ENCODE measurements at regions not wholly inside any gene's neighbourhood (a gene's known extent, or its start where the extent isn't known, plus 50 kb on each side); places are given as distances from the start of the nearest gene placed in this dataset.
"Not testable (repeated sequence)": the region's sequence is repeated elsewhere in the genome, so short reads cannot be mapped to it uniquely, and the experiment has no call there.

DNA sequence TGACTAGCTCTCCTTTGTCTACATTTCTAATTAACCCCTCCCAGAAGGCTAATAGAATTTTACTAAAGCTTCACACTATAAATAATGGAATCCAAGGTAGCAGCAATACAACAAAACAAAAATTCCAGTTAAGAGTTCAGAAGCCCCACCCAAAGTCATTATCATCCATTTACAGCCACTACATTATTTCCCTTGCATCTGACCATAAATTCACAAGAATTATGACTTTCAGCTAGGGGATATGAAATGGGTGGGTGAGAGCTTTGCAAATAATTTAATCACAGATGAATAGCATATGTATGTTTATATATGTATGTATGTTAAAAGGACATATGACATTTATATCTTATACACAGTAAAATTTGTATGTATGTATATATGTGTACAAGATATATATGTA, 65.3 kb upstream of the PTGDR start:
- Mint-ChIP-seq H3K27me3 (peaks cover 5% of the 10 kb centered on the region), H3K27ac (no peak overlapping the region), H3K4me1 (no peaks in the 10 kb centered on the region), H3K4me3 (no peak overlapping the region), H3K36me3 (no peaks in the 10 kb centered on the region), H3K9me3 (peaks cover 6 to 14% (median 7%) of the 10 kb centered on the region in 3 donors)

DNA sequence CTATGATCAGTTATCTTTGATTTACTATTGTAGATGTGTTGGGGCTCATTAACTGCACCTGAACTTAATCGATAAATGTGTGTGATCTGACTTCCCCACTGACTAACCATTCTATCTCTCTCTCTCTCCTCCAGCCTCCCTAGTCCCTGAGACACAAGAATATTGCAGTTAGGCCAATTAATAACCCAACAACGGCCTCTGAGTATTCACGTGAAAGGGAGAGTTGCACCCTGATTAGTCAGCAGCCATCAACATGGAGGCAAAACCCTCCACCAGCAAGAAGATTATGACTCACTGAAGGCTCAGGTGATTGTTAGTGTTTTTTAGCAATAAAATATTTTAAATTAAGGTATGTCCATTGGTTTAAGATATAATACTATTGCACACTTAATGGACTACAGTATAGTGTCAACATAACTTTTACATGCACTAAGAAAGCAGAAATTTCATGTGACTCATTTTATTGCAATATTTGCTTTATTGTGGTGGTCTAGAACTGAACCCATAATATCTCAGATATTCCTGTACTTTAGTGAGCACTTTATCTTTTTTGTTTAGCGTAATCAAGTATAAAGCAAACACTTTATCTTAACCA, 77.1 kb upstream of the PTGDR start:
- H3K27ac Mint-ChIP-seq: peak overlapping the region in 1 of 3 donors; percentile 63
- H3K36me3 Mint-ChIP-seq: peaks cover 2% of the 10 kb centered on the region
- H3K4me1 Mint-ChIP-seq: peaks cover 2 to 5% (median 3%) of the 10 kb centered on the region in 3 donors
- no peak overlapping the region for H3K4me3 Mint-ChIP-seq
- H3K9me3 Mint-ChIP-seq: peaks cover 2 to 8% (median 7%) of the 10 kb centered on the region in 3 donors
- peaks cover 3% of the 10 kb centered on the region for H3K27me3 Mint-ChIP-seq

DNA sequence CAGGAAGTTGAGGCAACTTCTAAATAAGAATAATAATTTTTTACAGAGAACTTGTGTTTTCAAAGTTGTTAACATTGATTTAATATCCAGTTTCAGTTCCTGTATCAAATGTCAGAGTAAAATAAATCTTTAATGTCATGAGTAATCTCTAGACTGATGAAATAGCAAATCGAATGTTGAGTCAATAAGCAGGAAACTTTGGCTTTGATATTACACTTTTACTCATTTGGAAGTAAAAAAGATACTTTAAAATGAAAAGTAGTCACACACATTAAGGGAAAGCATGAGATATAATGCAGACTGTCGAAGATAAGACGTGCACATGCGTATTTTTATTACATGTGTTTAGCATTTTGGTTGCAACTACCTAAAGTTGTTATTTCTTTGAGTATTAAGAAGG, 78.2 kb upstream of the PTGDR start:
- Mint-ChIP-seq H3K9me3 (peaks cover 5 to 7% (median 6%) of the 10 kb centered on the region in 3 donors), H3K4me1 (peaks cover 0 to 5% (median 3%) of the 10 kb centered on the region in 3 donors), H3K36me3 (peaks cover 2% of the 10 kb centered on the region), H3K4me3 (no peak overlapping the region), H3K27me3 (peaks cover 3% of the 10 kb centered on the region), H3K27ac (no peak overlapping the region)

DNA sequence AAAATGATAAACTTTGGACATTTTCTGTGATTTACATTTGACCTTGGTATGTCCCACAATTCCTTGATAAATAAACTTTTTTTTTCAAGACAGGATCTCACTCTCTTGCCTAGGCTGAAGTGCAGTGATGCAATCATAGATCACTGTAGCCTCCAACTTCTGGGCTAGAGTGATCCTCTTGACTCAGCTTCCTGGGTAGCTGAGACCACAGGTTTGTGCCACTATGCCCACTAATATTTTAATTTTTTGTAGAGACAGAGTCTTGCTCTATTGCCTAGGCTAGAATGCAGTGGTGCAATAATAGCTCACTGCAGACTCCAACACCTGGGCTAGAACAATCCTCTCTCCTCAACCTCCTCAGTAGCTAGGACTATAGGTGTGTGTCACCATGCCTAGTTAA, 79.1 kb upstream of the PTGDR start:
- Mint-ChIP-seq H3K4me3 (no peak overlapping the region), H3K4me1 (peaks cover 0 to 5% (median 3%) of the 10 kb centered on the region in 3 donors), H3K36me3 (peaks cover 2% of the 10 kb centered on the region), H3K27ac (no peak overlapping the region), H3K9me3 (peaks cover 5 to 6% (median 6%) of the 10 kb centered on the region in 3 donors), H3K27me3 (peaks cover 3% of the 10 kb centered on the region)

DNA sequence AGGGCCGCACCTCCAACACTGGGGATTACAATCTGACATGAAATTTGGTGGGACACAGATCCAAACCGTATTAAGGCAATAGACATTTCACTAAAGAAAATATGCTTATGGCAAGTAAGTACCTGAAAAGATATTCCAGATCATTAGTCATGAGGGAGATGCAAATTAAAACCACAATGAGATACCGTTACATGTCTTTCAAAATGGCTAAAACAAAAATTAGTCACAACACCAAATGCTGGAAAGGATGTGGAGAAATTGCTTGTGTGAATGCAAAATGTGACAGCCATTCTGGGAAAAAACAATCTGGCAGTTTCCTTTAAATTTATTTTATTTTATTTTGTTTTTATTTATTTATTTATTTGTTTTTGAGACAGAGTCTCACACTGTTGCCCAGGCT, 82.3 kb upstream of the PTGDR start:
- Mint-ChIP-seq H3K27me3 (no peaks in the 10 kb centered on the region), H3K36me3 (peaks cover 6% of the 10 kb centered on the region), H3K4me1 (peaks cover 0 to 5% (median 3%) of the 10 kb centered on the region in 3 donors), H3K9me3 (peaks cover 5 to 13% (median 6%) of the 10 kb centered on the region in 3 donors), H3K27ac (no peak overlapping the region), H3K4me3 (no peak overlapping the region)

DNA sequence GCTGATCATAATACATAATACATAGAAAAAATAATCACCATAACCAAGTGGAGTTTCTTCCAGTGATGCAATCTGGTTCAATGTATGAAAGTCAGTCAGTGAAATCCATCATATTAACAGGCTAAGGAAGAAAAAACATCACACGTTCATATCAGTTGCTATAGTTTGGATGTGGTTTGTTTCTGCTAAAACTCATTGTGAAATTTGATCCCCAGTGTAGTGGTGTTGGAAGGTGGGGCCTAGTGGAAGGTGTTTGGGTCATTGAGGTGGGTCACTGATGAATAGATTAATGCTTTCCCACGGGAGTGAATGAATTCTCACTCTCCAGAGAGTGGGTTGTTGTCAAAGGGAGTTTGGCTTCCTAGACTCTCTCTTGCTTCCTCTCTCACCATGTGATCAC, 84.6 kb upstream of the PTGDR start:
- Mint-ChIP-seq H3K36me3 (peaks cover 4% of the 10 kb centered on the region), H3K27ac (no peak overlapping the region), H3K27me3 (no peaks in the 10 kb centered on the region), H3K4me1 (peaks cover 0 to 2% (median 0%) of the 10 kb centered on the region in 3 donors), H3K4me3 (no peak overlapping the region), H3K9me3 (peaks cover 5 to 14% (median 6%) of the 10 kb centered on the region in 3 donors)

DNA sequence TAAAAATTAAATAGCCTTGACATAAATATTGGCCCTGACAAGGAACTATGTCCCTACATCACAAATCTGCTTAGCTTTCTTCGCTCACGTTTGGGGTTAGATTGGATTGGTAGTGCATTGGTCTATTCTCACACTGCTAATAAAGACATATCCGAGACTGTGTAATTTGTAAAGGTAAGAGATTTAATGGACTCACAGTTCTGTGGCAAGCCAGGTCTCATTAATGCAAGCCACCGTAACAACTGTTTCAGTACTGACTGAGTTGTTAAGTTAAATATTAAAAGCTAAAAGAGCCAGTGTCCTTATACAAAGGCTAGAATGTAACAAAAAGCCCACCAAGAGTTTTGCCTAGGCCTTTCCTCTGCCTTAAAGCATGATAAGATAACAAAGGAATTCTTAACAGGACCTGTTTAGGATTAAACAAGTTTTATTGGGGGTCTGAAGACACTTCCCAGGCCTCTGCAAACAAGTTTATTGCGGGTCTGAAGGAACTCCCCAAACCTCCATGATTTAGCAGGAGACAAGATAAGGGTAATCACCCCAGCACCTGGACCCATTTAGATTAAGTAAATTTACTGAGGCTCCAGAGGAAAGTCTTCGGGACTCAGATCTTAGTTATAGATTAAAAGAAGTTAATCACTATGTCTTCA, 88.2 kb upstream of the PTGDR start:
- H3K27me3 Mint-ChIP-seq: no peaks in the 10 kb centered on the region
- peaks cover 4% of the 10 kb centered on the region for H3K36me3 Mint-ChIP-seq
- peaks cover 0 to 11% (median 2%) of the 10 kb centered on the region in 3 donors for H3K9me3 Mint-ChIP-seq
- H3K27ac Mint-ChIP-seq: no peak overlapping the region
- peaks cover 20 to 25% (median 21%) of the 10 kb centered on the region in 3 donors for H3K4me1 Mint-ChIP-seq
- H3K4me3 Mint-ChIP-seq: no peak overlapping the region

DNA sequence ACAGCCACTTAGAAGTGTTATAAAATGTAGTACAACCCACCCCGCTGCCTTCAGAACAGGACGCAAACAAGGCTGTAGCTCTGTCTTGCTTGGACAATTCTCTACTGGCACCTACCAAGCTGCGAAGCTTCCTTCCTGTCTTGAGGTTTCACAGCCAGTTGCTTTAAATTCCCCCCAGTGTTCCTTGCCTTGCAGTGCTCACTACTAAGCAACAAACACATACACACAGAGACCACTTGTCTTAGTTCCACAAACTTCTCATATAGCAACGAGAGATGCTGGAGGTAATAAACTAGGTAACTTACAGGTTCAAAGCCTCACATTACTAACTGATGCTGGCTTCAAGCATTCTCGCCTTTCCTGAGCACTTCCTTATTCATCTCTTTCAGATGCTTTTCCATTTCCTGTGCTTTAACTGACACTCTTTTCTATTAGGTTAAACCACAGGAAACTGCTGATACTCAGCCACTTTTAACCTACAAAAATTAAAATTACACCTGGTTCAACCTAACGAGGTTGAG, 91.5 kb upstream of the PTGDR start:
- Mint-ChIP-seq H3K36me3 (peaks cover 4% of the 10 kb centered on the region), H3K4me3 (peak overlapping the region in 3 of 4 donors; percentile 3 to 75 (median 13)), H3K27me3 (no peaks in the 10 kb centered on the region), H3K9me3 (peaks cover 4 to 12% (median 9%) of the 10 kb centered on the region in 3 donors), H3K27ac (peak overlapping the region; percentile 1 to 72 (median 6)), H3K4me1 (peaks cover 20 to 25% (median 21%) of the 10 kb centered on the region in 3 donors)

DNA sequence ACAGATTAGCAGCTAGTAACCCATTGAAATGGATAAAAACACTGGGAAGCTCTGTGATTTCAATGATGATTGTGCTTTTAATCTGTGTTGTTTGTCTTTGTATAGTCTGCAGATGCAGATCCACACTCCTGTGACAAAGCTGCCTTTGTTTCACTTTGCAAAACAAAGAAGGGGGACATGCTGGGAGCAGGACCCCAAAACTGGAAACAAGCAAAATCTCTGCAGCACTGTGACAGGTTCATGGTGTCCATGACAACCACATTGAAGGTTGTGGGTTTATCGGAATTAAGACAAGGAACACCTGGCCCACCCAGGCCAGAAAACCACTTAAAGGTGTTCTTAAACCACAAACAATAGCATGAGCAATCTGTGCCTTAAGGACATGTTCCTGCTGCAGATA, 95.6 kb upstream of the PTGDR start:
- H3K4me3 Mint-ChIP-seq, H3K27ac Mint-ChIP-seq, H3K36me3 Mint-ChIP-seq, H3K27me3 Mint-ChIP-seq: not testable (repeated sequence)
- H3K9me3 Mint-ChIP-seq: peaks cover 6 to 26% (median 13%) of the 10 kb centered on the region in 3 donors
- H3K4me1 Mint-ChIP-seq: peaks cover 15 to 20% (median 16%) of the 10 kb centered on the region in 3 donors

DNA sequence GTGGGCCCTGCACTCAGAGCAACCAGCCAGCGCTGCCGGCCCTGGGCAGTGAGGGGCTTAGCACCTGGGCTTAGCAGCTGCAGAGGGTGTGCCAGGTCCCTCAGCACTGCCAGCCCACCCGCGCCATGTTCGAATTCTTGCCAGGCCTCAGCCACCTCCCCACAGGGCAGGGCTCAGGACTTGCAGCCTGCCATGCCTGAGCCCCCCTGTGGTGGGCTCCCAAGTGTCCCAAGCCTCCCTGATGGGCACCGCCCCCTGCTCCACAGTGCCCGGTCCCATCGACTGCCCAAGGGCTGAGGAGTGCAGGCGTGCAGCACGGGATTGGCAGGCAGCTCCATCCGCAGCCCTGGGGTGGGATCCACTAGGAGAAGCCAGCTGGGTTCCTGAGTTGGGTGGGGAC, 98.0 kb upstream of the NID2 start:
- no peak overlapping the region for H3K27ac Mint-ChIP-seq
- H3K4me1 Mint-ChIP-seq: no peaks in the 10 kb centered on the region
- no peaks in the 10 kb centered on the region for H3K27me3 Mint-ChIP-seq
- no peak overlapping the region for H3K4me3 Mint-ChIP-seq
- peaks cover 1 to 21% (median 15%) of the 10 kb centered on the region in 3 donors for H3K9me3 Mint-ChIP-seq
- peaks cover 1% of the 10 kb centered on the region for H3K36me3 Mint-ChIP-seq

DNA sequence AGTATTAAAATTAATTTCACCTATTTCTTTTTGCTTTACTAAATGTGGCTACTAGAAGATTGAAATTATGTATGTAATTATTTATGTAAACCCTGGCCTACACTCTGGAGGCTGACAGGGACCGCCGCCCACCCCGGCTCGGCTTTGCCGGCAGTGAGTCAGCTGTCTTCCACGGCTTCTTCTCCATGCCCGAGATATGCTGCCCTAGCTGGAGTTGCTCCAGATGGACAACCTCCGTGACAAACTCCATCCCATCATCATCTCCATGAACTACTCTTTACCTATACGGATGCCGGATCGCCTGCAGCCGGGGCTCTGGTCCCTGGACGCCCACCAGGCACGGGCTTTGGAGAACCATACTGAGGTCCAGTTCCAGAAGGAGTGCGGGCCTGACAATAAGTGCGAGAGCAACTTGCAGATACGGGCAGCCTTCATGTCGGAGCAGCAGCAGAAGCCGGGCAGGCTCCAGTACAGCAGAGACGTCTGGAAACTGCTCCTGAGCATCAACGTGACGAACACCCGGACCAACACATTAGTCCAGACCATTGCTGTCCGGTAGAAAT, 86.9 kb upstream of the NID2 start:
- Mint-ChIP-seq H3K9me3 (peaks cover 0 to 4% (median 2%) of the 10 kb centered on the region in 3 donors), H3K36me3 (no peaks in the 10 kb centered on the region), H3K27ac (no peak overlapping the region), H3K4me1 (no peaks in the 10 kb centered on the region), H3K27me3 (peaks cover 17% of the 10 kb centered on the region), H3K4me3 (no peak overlapping the region)

DNA sequence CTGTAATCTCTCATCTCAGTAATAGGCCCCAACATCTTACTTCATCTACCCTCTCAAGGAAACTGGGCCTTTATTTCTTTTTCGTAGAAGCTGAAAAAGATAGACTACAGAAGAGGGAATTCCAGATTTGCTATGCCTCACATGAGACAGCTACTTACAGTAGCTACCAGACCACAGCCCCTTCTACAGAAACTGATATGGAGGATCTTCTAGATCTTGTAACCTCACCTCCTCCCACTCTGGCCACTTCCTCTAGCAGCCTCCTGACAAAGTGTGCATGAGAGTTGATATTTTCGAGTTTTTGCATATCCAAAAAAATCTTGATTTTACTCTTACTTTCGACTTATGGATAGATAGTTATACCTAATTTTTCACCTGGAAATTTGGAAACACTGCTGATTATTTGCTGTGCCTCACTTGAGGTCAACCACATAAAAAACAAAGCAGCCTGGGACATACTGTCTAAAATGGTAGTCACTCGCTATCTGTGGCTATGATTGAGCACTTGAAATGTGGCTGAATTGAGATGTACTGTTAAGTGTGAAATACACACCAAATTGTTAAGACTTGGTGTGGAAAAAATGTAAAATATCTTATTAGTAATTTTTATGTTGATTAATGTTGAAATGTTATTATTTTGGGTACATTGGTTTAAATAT, 86.3 kb upstream of the NID2 start:
- Mint-ChIP-seq H3K9me3 (peaks cover 0 to 4% (median 2%) of the 10 kb centered on the region in 3 donors), H3K4me3 (no peak overlapping the region), H3K36me3 (no peaks in the 10 kb centered on the region), H3K27me3 (peaks cover 13% of the 10 kb centered on the region), H3K27ac (peak overlapping the region in 1 of 3 donors; percentile 76), H3K4me1 (no peaks in the 10 kb centered on the region)

DNA sequence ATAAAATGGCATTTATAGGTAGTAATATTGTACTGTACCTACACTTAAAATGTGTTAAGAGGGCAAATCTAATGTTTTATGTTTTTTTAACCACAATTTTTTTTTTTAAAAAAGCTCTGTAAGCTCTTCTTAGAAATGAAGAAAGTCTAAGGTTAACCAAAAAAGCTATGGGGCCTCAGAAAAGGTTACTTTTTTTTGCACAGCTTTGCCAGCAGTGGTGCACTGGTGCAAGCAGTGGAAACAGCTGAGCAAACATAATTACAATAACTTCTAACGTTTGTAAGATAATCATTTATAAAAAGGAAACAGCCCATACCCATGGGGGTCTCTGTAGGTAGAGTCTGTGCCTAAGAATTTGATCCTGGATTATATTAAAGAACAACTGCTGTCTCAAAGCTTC, 85.1 kb upstream of the NID2 start:
- H3K4me3 Mint-ChIP-seq: no peak overlapping the region
- H3K9me3 Mint-ChIP-seq: peaks cover 0 to 5% (median under 1%) of the 10 kb centered on the region in 3 donors
- H3K4me1 Mint-ChIP-seq: no peaks in the 10 kb centered on the region
- H3K27me3 Mint-ChIP-seq: peaks cover 10% of the 10 kb centered on the region
- H3K36me3 Mint-ChIP-seq: no peaks in the 10 kb centered on the region
- H3K27ac Mint-ChIP-seq: peak overlapping the region in 1 of 3 donors; percentile 76

DNA sequence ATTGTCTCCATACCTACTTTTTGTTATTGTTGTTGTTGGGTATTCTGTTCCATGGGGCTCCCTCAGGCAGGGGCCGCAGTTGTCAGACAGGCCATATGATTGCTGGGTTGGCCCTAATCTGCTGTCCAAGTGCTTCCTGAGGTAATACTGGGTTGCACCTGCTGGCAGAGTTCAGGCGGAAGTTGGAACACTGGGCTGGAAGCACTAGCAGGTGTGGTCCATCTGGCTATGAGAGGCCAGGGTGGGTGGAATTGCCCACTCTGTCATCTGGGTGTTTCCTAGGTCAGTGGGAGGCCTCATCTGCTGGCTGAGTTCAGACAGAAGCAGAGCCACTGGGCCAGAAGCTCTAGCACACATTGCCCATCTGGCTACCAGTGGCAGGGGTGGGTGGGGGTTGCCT, 81.3 kb upstream of the NID2 start:
- Mint-ChIP-seq H3K9me3 (peaks cover 0 to 5% (median 0%) of the 10 kb centered on the region in 3 donors), H3K4me1 (no peaks in the 10 kb centered on the region), H3K36me3 (no peaks in the 10 kb centered on the region), H3K27ac (no peak overlapping the region), H3K27me3 (peaks cover 19% of the 10 kb centered on the region), H3K4me3 (no peak overlapping the region)

DNA sequence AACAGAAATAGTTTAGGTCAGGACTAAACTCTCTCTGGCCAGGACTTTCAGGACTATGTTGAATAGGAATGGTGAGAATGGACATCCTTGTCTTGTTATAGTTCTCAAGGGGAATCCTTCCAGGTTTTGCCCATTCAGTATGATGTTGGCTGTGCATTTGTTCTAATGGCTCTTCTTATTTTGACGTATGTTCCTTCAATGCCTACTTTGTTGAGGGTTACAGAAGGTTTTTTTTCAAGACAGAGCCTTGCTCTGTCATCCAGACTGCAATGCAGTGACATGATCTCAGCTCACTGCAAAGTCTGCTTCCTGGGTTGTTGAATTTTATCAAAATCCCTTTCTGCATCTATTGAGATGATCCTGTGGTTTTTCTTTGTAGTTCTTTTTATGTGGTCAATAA, 79.5 kb upstream of the NID2 start:
- H3K27me3 Mint-ChIP-seq: peaks cover 19% of the 10 kb centered on the region
- H3K27ac Mint-ChIP-seq: no peak overlapping the region
- H3K36me3 Mint-ChIP-seq: no peaks in the 10 kb centered on the region
- H3K4me1 Mint-ChIP-seq: no peaks in the 10 kb centered on the region
- H3K9me3 Mint-ChIP-seq: peaks cover 0 to 9% (median 5%) of the 10 kb centered on the region in 3 donors
- no peak overlapping the region for H3K4me3 Mint-ChIP-seq

All from IgD-negative memory B cell (primary cell).